Transverse colon (tissue), 4 donors: ENCODE measurements at regions not wholly inside any gene's neighbourhood (a gene's known extent, or its start where the extent isn't known, plus 50 kb on each side); places are given as distances from the start of the nearest gene placed in this dataset.

Experiments
- DNase-seq: peaks from one replicate; pipeline ENCODE4 v3.0.0-alpha.2; 2019
- H3K27ac ChIP-seq, 4 donors: fragments of 200-600 bp; sonication (generic); 2 replicates each; pipeline ENCODE4 v1.5.1; 2016 to 2018; ENCODE audit warnings: inconsistent platforms in 4 of 4
- H3K27me3 ChIP-seq: fragments of 200-600 bp; sonication (generic); 2 replicates; pipeline ENCODE4 v1.5.1; 2017; ENCODE audit warnings: inconsistent platforms
- H3K36me3 ChIP-seq, 4 donors: fragments of 200-600 bp; sonication (generic); 2 replicates each; pipeline ENCODE4 v1.5.1; 2017 to 2019; ENCODE audit warnings: inconsistent platforms in 4 of 4
- H3K4me1 ChIP-seq, 4 donors: fragments of 200-600 bp; sonication (generic); 2 replicates each; pipeline ENCODE4 v1.5.1; 2017 to 2020; ENCODE audit warnings: inconsistent platforms in 4 of 4
- H3K4me3 ChIP-seq, 4 donors: fragments of 200-600 bp; sonication (generic); 1 replicate in 1 of 4; 2 replicates in 3 of 4; pipeline versions ENCODE4 v1.5.1 to v1.6.1; 2017 to 2019; ENCODE audit warnings: inconsistent platforms in 4 of 4
- H3K9me3 ChIP-seq, 2 donors: fragments of 200-600 bp; sonication (generic); 2 replicates each; pipeline ENCODE4 v1.5.1; 2017 to 2019; ENCODE audit warnings: inconsistent platforms in 2 of 2
- CTCF ChIP-seq, 5 experiments: fragments of 200-600 bp in 3 of 5; fragments of 450-650 bp in 2 of 5; sonication (generic) in 3 of 5; IDR thresholded peaks; 1 replicate in 2 of 5; 2 replicates in 3 of 5; pipeline ENCODE4 v1.5.1; 2016 to 2017; ENCODE audit warnings: antibody characterized with exemption in 5 of 5, inconsistent platforms in 3 of 5, mild to moderate bottlenecking in 2 of 5, moderate library complexity in 1 of 5
- EP300 ChIP-seq: sonication (generic); formaldehyde crosslinking; IDR thresholded peaks from one replicate; pipeline ENCODE4 v1.6.1; 2017; ENCODE audit warnings: antibody characterized with exemption, low read depth
- POLR2A ChIP-seq: fragments of 450-650 bp; IDR thresholded peaks from one replicate; pipeline ENCODE4 v1.6.1; 2016; ENCODE audit warnings: antibody characterized with exemption, mild to moderate bottlenecking, moderate library complexity
- POLR2AphosphoS5 ChIP-seq, 3 donors: sonication (generic); formaldehyde crosslinking; IDR thresholded peaks; one replicate each; pipeline ENCODE4 v1.6.1; 2016; ENCODE audit warnings: antibody characterized with exemption in 3 of 3
- WGBS, 2 donors: methylation state at CpG; one replicate each; pipeline ENCODE4 v1.1.5; 2018; ENCODE audit warnings: low coverage in 1 of 2; 5-methylcytosine and 5-hydroxymethylcytosine counted together
- in situ Hi-C, 4 donors: fragments of 200-750 bp; cut with MboI; loops; one replicate each; pipeline versions ENCODE4 v1.15.0 to v1.15.1; 2017; ENCODE audit warnings: low sequenced_read_pairs in 3 of 4, low pct_ligation_motif_present in 1 of 4, low pct_unique_long_range_greater_than_20kb in 1 of 4
- intact Hi-C: fragments of 100-400 bp; cut with DNase I; formaldehyde crosslinking; loops from one replicate; pipeline ENCODE4 v1.15.1; 2023; ENCODE audit warnings: low total_unique reads

- H3K27me3 ChIP-seq: no peaks in the 10 kb centered on the region
- no peak overlapping the region for H3K27ac ChIP-seq
- no peak overlapping the region for H3K4me3 ChIP-seq
- no peak for DNase-seq
- no peaks in the 10 kb centered on the region for H3K9me3 ChIP-seq
- TF ChIP-seq EP300 (no peak), POLR2AphosphoS5 (IDR thresholded peaks at IDR 0.05) (no peak), CTCF (IDR thresholded peaks at IDR 0.05) (no peak), POLR2A (no peak)
- WGBS, 2 donors: 14 to 67% methylated on average over 1 of the region's 1 CpG
- H3K4me1 ChIP-seq: no peaks in the 10 kb centered on the region
- intact Hi-C loops (loop anchor here (2.0 kb wide), 1 partner anchor 39 kb away; no protein-coding TSS in a partner anchor), in situ Hi-C loops (no loop called here)
- no peaks in the 10 kb centered on the region for H3K36me3 ChIP-seq
Measured at GRCh38 chr12:20289520-20289919, 78.8 kb upstream of the PDE3A start.

- TF ChIP-seq POLR2A (no peak), CTCF (IDR thresholded peaks at IDR 0.05) (no peak), POLR2AphosphoS5 (IDR thresholded peaks at IDR 0.05) (no peak), EP300 (no peak)
- 65 to 78% methylated on average over 3 to 7 of the region's 7 CpGs for WGBS, 2 donors
- Histone ChIP-seq H3K9me3 (peaks cover 9 to 12% of the 10 kb centered on the region in 2 donors), H3K4me3 (no peak overlapping the region), H3K36me3 (no peaks in the 10 kb centered on the region), H3K4me1 (no peaks in the 10 kb centered on the region), H3K27me3 (no peaks in the 10 kb centered on the region), H3K27ac (no peak overlapping the region)
- no peak for DNase-seq
- in situ Hi-C loops: no loop called here
- intact Hi-C loops: no loop called here
Measured at GRCh38 chr12:20300457-20300856, 67.9 kb upstream of the PDE3A start.

GRCh38 chr12:20305470-20305869 is 62.9 kb upstream of the PDE3A start:
- Histone ChIP-seq H3K36me3 (no peaks in the 10 kb centered on the region), H3K27me3 (no peaks in the 10 kb centered on the region), H3K4me3 (no peak overlapping the region), H3K27ac (no peak overlapping the region), H3K9me3 (peaks cover 13 to 20% of the 10 kb centered on the region in 2 donors), H3K4me1 (no peaks in the 10 kb centered on the region)
- no peak for DNase-seq
- WGBS, 2 donors: 98% methylated on average over 3 of the region's 3 CpGs; no CpG with 5 or more reads in 1 of the 2 donors
- intact Hi-C loops: no loop called here
- TF ChIP-seq POLR2A: no peak
- TF ChIP-seq EP300: no peak
- no peak for TF ChIP-seq CTCF (IDR thresholded peaks at IDR 0.05)
- no peak for TF ChIP-seq POLR2AphosphoS5 (IDR thresholded peaks at IDR 0.05)
- in situ Hi-C loops: no loop called here

GRCh38 chr12:20309504-20310148 is 58.7 kb upstream of the PDE3A start:
- 66 to 67% methylated on average over 3 to 4 of the region's 4 CpGs for WGBS, 2 donors
- no peak for TF ChIP-seq CTCF (IDR thresholded peaks at IDR 0.05)
- no peak for TF ChIP-seq POLR2AphosphoS5 (IDR thresholded peaks at IDR 0.05)
- TF ChIP-seq EP300: no peak
- TF ChIP-seq POLR2A: no peak
- intact Hi-C loops (no loop called here), in situ Hi-C loops (no loop called here)
- H3K9me3 ChIP-seq: peaks cover 13 to 20% of the 10 kb centered on the region in 2 donors
- H3K4me1 ChIP-seq: no peaks in the 10 kb centered on the region
- H3K27ac ChIP-seq: no peak overlapping the region
- H3K36me3 ChIP-seq: no peaks in the 10 kb centered on the region
- no peak overlapping the region for H3K4me3 ChIP-seq
- no peak for DNase-seq
- H3K27me3 ChIP-seq: no peaks in the 10 kb centered on the region
